Activated B cell treated with CpG ODN at 0.5 μM for 24 hours (primary cell): ENCODE measurements at regions not wholly inside any gene's neighbourhood (a gene's known extent, or its start where the extent isn't known, plus 50 kb on each side); places are given as distances from the start of the nearest gene placed in this dataset.

Source experiments
- ATAC-seq: fragments of 200-7000 bp; cut with Tn5 transposase; one replicate; pipeline ENCODE4 v1.10.0; 2021; ENCODE audit warnings: low read depth, mild to moderate bottlenecking, moderate library complexity
- CTCF ChIA-PET: fragments of 350-600 bp; sonication (Branson Sonifier 250); formaldehyde crosslinking; loops from one replicate; lab custom pipeline; 2021; ENCODE audit warnings: antibody characterized with exemption; lab: Charles Lee
- POLR2A ChIA-PET: fragments of 350-600 bp; sonication (Branson Sonifier 250); formaldehyde crosslinking; loops from one replicate; lab custom pipeline; 2021; ENCODE audit warnings: antibody characterized with exemption; lab: Charles Lee
- DNase-seq: peaks from one replicate; pipeline ENCODE4 v3.0.0; 2022
- H3K27ac Mint-ChIP-seq: one replicate; pipeline ENCODE4 v1.8.0; 2020; ENCODE audit warnings: mixed read lengths
- H3K27me3 Mint-ChIP-seq: one replicate; pipeline ENCODE4 v1.8.0; 2021; ENCODE audit warnings: mixed read lengths
- H3K36me3 Mint-ChIP-seq: one replicate; pipeline ENCODE4 v1.8.0; 2021; ENCODE audit warnings: low read depth, mixed read lengths
- H3K4me1 Mint-ChIP-seq: one replicate; pipeline ENCODE4 v1.8.0; 2021; ENCODE audit warnings: mixed read lengths
- H3K4me3 Mint-ChIP-seq: one replicate; pipeline ENCODE4 v1.8.0; 2020; ENCODE audit warnings: mild to moderate bottlenecking, mixed read lengths
- H3K9me3 Mint-ChIP-seq: one replicate; pipeline ENCODE4 v1.8.0; 2020; ENCODE audit warnings: mixed read lengths
- CTCF ChIP-seq: fragments of 200-600 bp; IDR thresholded peaks from one replicate; pipeline ENCODE4 v1.8.0; 2022; ENCODE audit warnings: antibody characterized with exemption, mild to moderate bottlenecking
- intact Hi-C: fragments of 100-400 bp; cut with micrococcal nuclease; formaldehyde crosslinking; loops from one replicate; pipeline ENCODE4 v1.15.1; 2024

GRCh38 chr3:8198605-8199004 lies 303.0 kb upstream of the LMCD1 start:
- Mint-ChIP-seq H3K27me3 (no peaks in the 10 kb centered on the region), H3K9me3 (no peaks in the 10 kb centered on the region), H3K4me3 (no peak overlapping the region), H3K27ac (no peak overlapping the region), H3K36me3 (no peaks in the 10 kb centered on the region), H3K4me1 (no peaks in the 10 kb centered on the region)
- no peak for TF ChIP-seq CTCF
- DNase-seq (no peak), ATAC-seq (no peak)
- intact Hi-C loops: no loop called here
- POLR2A ChIA-PET: no interaction called here
- CTCF ChIA-PET: no interaction called here

GRCh38 chr3:8200996-8201395 lies 300.6 kb upstream of the LMCD1 start:
- no peaks in the 10 kb centered on the region for H3K4me1 Mint-ChIP-seq
- intact Hi-C loops: no loop called here
- no peak for DNase-seq
- no peaks in the 10 kb centered on the region for H3K9me3 Mint-ChIP-seq
- H3K4me3 Mint-ChIP-seq: no peak overlapping the region
- CTCF ChIA-PET: no interaction called here
- H3K36me3 Mint-ChIP-seq: no peaks in the 10 kb centered on the region
- H3K27me3 Mint-ChIP-seq: peaks cover 2% of the 10 kb centered on the region
- no peak for TF ChIP-seq CTCF
- no peak overlapping the region for H3K27ac Mint-ChIP-seq
- no peak for ATAC-seq
- POLR2A ChIA-PET: no interaction called here

GRCh38 chr3:8201886-8202285 lies 299.7 kb upstream of the LMCD1 start:
- ChIA-PET POLR2A (no interaction called here), CTCF (no interaction called here)
- Mint-ChIP-seq H3K27me3 (peaks cover 2% of the 10 kb centered on the region), H3K4me3 (no peak overlapping the region), H3K4me1 (no peaks in the 10 kb centered on the region), H3K27ac (no peak overlapping the region), H3K9me3 (no peaks in the 10 kb centered on the region), H3K36me3 (no peaks in the 10 kb centered on the region)
- ATAC-seq (no peak), DNase-seq (no peak)
- intact Hi-C loops: no loop called here
- no peak for TF ChIP-seq CTCF

GRCh38 chr3:8204331-8204730 lies 297.3 kb upstream of the LMCD1 start:
- ChIA-PET POLR2A (no interaction called here), CTCF (no interaction called here)
- Mint-ChIP-seq H3K4me1 (no peaks in the 10 kb centered on the region), H3K9me3 (no peaks in the 10 kb centered on the region), H3K27ac (no peak overlapping the region), H3K27me3 (peaks cover 2% of the 10 kb centered on the region), H3K4me3 (no peak overlapping the region), H3K36me3 (no peaks in the 10 kb centered on the region)
- DNase-seq: no peak
- no peak for TF ChIP-seq CTCF
- ATAC-seq: no peak
- intact Hi-C loops: no loop called here

- Mint-ChIP-seq H3K27ac (no peak overlapping the region), H3K36me3 (no peaks in the 10 kb centered on the region), H3K4me3 (no peak overlapping the region), H3K9me3 (no peaks in the 10 kb centered on the region), H3K4me1 (no peaks in the 10 kb centered on the region), H3K27me3 (peaks cover 2% of the 10 kb centered on the region)
- ATAC-seq (no peak), DNase-seq (no peak)
- intact Hi-C loops: no loop called here
- TF ChIP-seq CTCF: no peak
- ChIA-PET POLR2A (no interaction called here), CTCF (no interaction called here)
Observed at GRCh38 chr3:8204853-8205650, 296.6 kb upstream of the LMCD1 start.
